Femur (tissue), 1 donor: ENCODE measurements at regions not wholly inside any gene's neighbourhood (a gene's known extent, or its start where the extent isn't known, plus 50 kb on each side); places are given as distances from the start of the nearest gene placed in this dataset.

Experiments
- DNase-seq: peaks from one replicate; pipeline ENCODE4 v3.0.0-alpha.2; 2017

- DNase-seq, result no peak
Observed at GRCh38 chr2:3099145-3099859, 278.3 kb downstream of the EIPR1 start.

GRCh38 chr2:3098231-3098630, 279.4 kb downstream of the EIPR1 start:
- DNase-seq, result no peak

GRCh38 chr2:3097804-3098203, 279.8 kb downstream of the EIPR1 start:
- no peak for DNase-seq

GRCh38 chr2:3094999-3095958, 282.3 kb downstream of the EIPR1 start:
- no peak for DNase-seq

- no peak for DNase-seq
Observed at GRCh38 chr2:3094318-3094717, 283.3 kb downstream of the EIPR1 start.

- DNase-seq, result no peak
Observed at GRCh38 chr2:3091696-3092095, 285.9 kb downstream of the EIPR1 start.

- no peak for DNase-seq
Observed at GRCh38 chr2:3082705-3083104, 294.9 kb downstream of the EIPR1 start.

GRCh38 chr2:3079959-3080948, 297.4 kb downstream of the EIPR1 start:
- no peak for DNase-seq

- DNase-seq, result no peak
Observed at GRCh38 chr2:3079466-3079865, 298.2 kb downstream of the EIPR1 start.

GRCh38 chr2:3078684-3079083, 298.9 kb downstream of the EIPR1 start:
- no peak for DNase-seq

- DNase-seq, result no peak
Observed at GRCh38 chr2:3076848-3077642, 300.6 kb downstream of the EIPR1 start.

- DNase-seq, result no peak
Observed at GRCh38 chr2:3075991-3076340, 301.7 kb downstream of the EIPR1 start.

GRCh38 chr2:3075316-3075990, 302.2 kb downstream of the EIPR1 start:
- DNase-seq, result no peak

GRCh38 chr2:3073704-3074103, 303.9 kb downstream of the EIPR1 start:
- no peak for DNase-seq

GRCh38 chr2:3073041-3073595, 304.5 kb downstream of the EIPR1 start:
- no peak for DNase-seq

GRCh38 chr2:3071685-3072263, 305.8 kb downstream of the EIPR1 start:
- no peak for DNase-seq

- DNase-seq, result no peak
Observed at GRCh38 chr2:3066831-3067230, 310.8 kb downstream of the EIPR1 start.

GRCh38 chr2:3065928-3066327, 311.7 kb downstream of the EIPR1 start:
- DNase-seq, result no peak

- DNase-seq, result no peak
Observed at GRCh38 chr2:3062476-3063260, 314.9 kb downstream of the EIPR1 start.

GRCh38 chr2:3060049-3060448, 317.6 kb downstream of the EIPR1 start:
- DNase-seq, result no peak
